ENCODE measurements at regions not wholly inside any gene's neighbourhood (a gene's known extent, or its start where the extent isn't known, plus 50 kb on each side); places are given as distances from the start of the nearest gene placed in this dataset.

GRCh38 chr6:148226284-148226683 is 116.4 kb upstream of the SASH1 start:
- DNase-seq (ENCODE audit: low read depth in 1 of 2, low spot score in 1 of 2) (no peak), FAIRE-seq (no peak), ATAC-seq (no peak)
- no peak overlapping the region for H3K4me2 ChIP-seq
- H3K27ac ChIP-seq: no peak overlapping the region
- ChIA-PET CTCF (interaction anchor here (0.9 kb wide), 1 partner anchor 49 kb away, joined by 3 read pairs; no protein-coding TSS in a partner anchor), POLR2A (no interaction called here)
- no peaks in the 10 kb centered on the region for H3K9me3 ChIP-seq
- TF ChIP-seq ZC3H11A (IDR thresholded peaks at IDR 0.05): no peak
- no peak for TF ChIP-seq ZNF302 (CRISPR knock-in tag; IDR thresholded peaks at IDR 0.05)
- TF ChIP-seq JUNB (IDR thresholded peaks at IDR 0.05): no peak
- no peak for TF ChIP-seq JUN (IDR thresholded peaks at IDR 0.05)
- TF ChIP-seq HMGXB4 (CRISPR knock-in tag; IDR thresholded peaks at IDR 0.05; ENCODE audit: borderline replicate concordance): no peak
- no peak for TF ChIP-seq MYC (IDR thresholded peaks at IDR 0.05; ENCODE audit: borderline replicate concordance, low read length)
- TF ChIP-seq HDAC2 (IDR thresholded peaks at IDR 0.05): no peak
- TF ChIP-seq HOXB13 (CRISPR knock-in tag; IDR thresholded peaks at IDR 0.05; ENCODE audit: low read depth): no peak
- no peak for TF ChIP-seq NR3C1 (IDR thresholded peaks at IDR 0.05)
- TF ChIP-seq BHLHE40 (IDR thresholded peaks at IDR 0.05; ENCODE audit: low read depth, low read length): no peak
- TF ChIP-seq HES2 (IDR thresholded peaks at IDR 0.05): no peak
- TF ChIP-seq SMC3 (IDR thresholded peaks at IDR 0.05): no peak
- TF ChIP-seq PBX3 (IDR thresholded peaks at IDR 0.05): no peak
- no peak for TF ChIP-seq HOXA7 (CRISPR knock-in tag; IDR thresholded peaks at IDR 0.05)
- no peak for TF ChIP-seq MAX (IDR thresholded peaks at IDR 0.05)
- no peaks in the 10 kb centered on the region for H3K4me1 ChIP-seq
- H3K4me3 ChIP-seq: no peak overlapping the region
- WGBS (ENCODE audit: missing lambda C conversion rate): 69% methylated on average over 6 of the region's 6 CpGs

- Histone ChIP-seq H3K9me3 (no peaks in the 10 kb centered on the region), H3K27ac (no peak overlapping the region), H3K4me1 (peaks cover 3% of the 10 kb centered on the region; the same call in 1 of the 3 replicates), H3K4me2 (no peak overlapping the region), H3K4me3 (no peak overlapping the region)
- POLR2A ChIA-PET: interaction anchor here (0.7 kb wide), 1 partner anchor 735 kb away, joined by 3 read pairs; no protein-coding TSS in a partner anchor
- WGBS (ENCODE audit: missing lambda C conversion rate): 13% methylated on average over 4 of the region's 4 CpGs
- TF ChIP-seq EHF (CRISPR knock-in tag; IDR thresholded peaks at IDR 0.05) (no peak), CBX2 (IDR thresholded peaks at IDR 0.05; ENCODE audit: borderline replicate concordance, low read depth) (no peak), HDAC2 (IDR thresholded peaks at IDR 0.05) (no peak), NR3C1 (IDR thresholded peaks at IDR 0.05) (no peak), CEBPB (IDR thresholded peaks at IDR 0.05) (no peak), ZFP36 (IDR thresholded peaks at IDR 0.05; ENCODE audit: borderline replicate concordance, partially characterized antibody) (no peak), POLR2AphosphoS2 (conservative IDR thresholded peaks at IDR 0.05; ENCODE audit: low read length) (no peak), KDM1A (IDR thresholded peaks at IDR 0.05; ENCODE audit: low read depth) (no peak), FOSL2 (IDR thresholded peaks at IDR 0.05) (no peak), FOSL2 (CRISPR knock-in tag; IDR thresholded peaks at IDR 0.05) (no peak), HEYL (CRISPR knock-in tag; IDR thresholded peaks at IDR 0.05) (no peak), MAZ (IDR thresholded peaks at IDR 0.05; ENCODE audit: borderline replicate concordance, low read depth, low read length) (no peak), MAX (IDR thresholded peaks at IDR 0.05) (no peak), TP53 (CRISPR knock-in tag; IDR thresholded peaks at IDR 0.05) (no peak), PHF8 (IDR thresholded peaks at IDR 0.05; ENCODE audit: borderline replicate concordance, low read depth) (no peak), RNF2 (IDR thresholded peaks at IDR 0.05; ENCODE audit: borderline replicate concordance, low read depth) (no peak), JUNB (IDR thresholded peaks at IDR 0.05) (no peak)
- DNase-seq (ENCODE audit: low read depth in 1 of 2, low spot score in 1 of 2) (peak in 1 of 2 experiments; percentile 6), FAIRE-seq (no peak), ATAC-seq (peak in 1 of 2 experiments; percentile 13; a peak in 2 of 6 replicates)
- CTCF ChIA-PET: interaction anchor here (2.6 kb wide), 1 partner anchor 52 kb away, joined by 6 read pairs; no protein-coding TSS in a partner anchor
Measured at GRCh38 chr6:148231572-148231971, 111.1 kb upstream of the SASH1 start.
